ENCODE measurements at regions not wholly inside any gene's neighbourhood (a gene's known extent, or its start where the extent isn't known, plus 50 kb on each side); places are given as distances from the start of the nearest gene placed in this dataset.

DNA sequence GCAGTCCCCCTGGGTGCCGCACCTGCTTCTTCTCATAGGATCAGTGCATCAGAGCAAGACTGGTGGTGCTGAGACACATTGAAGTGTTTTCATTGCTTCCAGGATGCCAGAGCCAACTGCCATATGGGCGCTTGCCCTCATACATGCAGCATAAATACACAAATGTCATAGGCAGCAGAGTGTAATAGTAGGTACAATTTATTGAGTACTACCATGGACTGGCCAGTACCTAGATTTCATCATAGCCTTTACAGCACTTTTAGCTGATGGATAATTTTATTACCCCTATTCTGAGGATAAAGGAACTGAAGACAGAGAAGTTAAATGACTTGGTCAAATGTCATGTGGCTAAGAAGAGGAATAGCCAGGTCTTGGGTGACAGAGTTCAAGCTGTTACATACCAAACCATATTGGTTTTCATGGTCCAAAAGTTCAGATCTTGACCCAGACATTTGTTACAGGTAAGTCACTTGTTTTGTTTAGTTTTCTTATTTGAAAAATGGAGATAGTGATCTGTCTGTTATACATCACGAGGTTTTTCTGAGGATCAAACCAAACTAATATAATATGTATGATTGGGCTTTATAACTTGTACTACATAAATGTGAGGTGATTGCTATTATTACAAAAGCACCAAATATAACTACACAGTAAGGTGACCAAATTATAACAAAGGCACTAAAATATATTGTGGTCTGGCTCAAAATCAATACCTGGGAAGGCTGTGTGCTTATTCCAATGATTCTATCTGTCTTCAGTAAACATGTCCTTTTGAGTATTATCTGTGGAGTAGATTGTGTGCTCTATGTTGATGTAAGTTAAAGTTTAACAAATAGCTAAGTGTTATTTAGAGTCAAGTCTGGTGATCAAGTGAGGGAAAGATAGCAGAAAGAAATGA, 151.9 kb upstream of the CYRIA start:
- no peak for DNase-seq (ENCODE audit: low spot score)

DNA sequence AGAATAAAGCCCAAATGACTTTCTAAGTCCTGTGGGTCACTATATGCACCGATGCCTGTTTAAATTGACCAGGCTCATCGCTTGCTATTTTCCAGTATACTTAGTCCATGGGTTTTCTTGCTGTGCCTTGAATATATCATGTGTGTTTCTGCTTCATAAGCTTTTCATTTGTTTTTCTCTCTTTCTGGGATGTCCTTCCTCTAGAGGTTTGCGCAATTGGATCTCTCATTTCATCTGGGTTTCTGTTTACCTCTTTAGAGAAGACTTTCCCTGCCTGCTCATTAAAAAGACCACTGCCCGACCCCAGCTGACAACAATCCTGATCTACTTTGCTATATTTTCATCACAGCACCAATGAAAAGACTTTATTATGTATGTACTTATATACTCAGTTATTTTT, 150.9 kb upstream of the CYRIA start:
- no peak for DNase-seq (ENCODE audit: low spot score)

- no peak for DNase-seq (ENCODE audit: low spot score)
Measured at GRCh38 chr2:16816016-16816415, 150.4 kb upstream of the CYRIA start.

DNA sequence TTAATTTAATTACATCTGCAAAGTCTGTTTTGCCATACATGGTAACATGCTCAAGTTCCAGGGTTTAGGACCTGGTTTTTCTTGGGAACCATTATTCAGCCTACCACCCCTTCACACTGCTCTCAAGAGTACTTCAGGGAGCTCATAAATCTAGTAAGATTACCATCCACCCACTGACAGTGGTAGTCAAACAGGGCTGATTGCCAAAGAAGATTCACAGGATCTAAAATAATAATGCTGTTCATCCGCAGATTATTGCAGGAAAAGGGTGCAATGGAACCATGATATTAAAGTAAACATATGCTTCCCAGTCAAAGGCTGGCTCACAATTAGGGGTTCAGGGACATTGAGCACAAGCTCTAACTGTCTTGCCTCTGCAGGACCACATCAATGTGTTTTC, 148.0 kb upstream of the CYRIA start:
- no peak for DNase-seq (ENCODE audit: low spot score)

DNA sequence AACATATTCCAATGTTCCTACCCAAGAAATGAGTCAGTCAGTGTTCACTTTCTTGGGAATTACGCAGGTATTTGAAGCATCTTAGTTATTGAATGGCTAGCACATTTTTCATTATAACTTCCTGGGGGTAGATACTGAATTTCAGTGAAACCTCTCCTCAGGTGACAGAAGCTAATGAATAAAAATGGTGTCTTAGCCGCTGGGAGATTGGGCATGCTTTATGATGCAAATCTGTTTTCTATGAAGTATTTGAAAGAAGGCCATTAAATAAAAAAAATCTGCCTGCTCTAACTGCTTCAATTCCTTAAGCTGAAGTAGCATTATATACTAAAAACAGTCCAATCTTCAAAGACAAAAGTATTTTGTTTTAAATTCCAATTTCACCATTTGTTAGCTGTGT, 132.8 kb upstream of the CYRIA start:
- DNase-seq (ENCODE audit: low spot score) = no peak

DNA sequence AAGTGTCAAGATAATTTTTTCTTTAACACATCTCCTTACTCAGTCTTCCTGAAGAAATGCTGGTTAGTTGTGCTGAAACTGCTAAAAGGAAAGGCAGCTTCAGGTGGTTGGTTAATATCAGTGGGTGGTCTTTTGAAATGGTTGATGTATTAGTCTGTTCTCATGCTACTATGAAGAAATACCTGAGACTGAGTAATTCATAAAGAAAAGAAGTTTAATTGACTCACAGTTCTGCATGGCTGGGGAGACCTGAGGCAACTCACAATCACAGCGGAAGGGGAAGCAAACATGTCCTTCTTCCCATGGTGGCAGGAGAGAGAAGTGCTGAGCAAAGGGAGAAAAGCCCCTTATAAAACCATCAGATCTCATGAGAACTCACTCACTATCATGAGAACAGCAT, 125.9 kb upstream of the CYRIA start:
- DNase-seq (ENCODE audit: low spot score) = no peak

GRCh38 chr2:16785149-16785548, 119.5 kb upstream of the CYRIA start:
- no peak for DNase-seq (ENCODE audit: low spot score)

DNA sequence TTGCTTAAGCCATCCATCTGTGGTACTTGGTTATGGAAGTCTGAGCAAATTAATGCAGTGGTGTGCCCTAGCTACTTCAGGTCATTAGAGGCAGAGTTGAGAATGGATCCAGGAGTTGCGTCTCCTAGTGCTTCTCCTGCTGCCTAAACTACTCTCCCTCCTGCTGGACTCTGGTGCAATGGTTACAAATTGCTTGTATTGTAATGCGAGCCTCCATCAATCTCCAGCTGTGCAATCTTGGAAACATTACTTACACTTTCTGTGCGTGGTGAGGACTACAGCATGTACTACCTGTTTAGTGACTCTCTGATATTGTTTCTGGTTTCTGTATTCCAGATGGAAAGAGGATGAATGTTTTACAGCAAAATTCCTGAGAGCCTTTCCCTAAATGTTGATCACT, 119.0 kb upstream of the CYRIA start:
- DNase-seq (ENCODE audit: low spot score) = no peak

- DNase-seq (ENCODE audit: low spot score) = no peak
Measured at GRCh38 chr2:16777123-16777870, 111.7 kb upstream of the CYRIA start.

DNA sequence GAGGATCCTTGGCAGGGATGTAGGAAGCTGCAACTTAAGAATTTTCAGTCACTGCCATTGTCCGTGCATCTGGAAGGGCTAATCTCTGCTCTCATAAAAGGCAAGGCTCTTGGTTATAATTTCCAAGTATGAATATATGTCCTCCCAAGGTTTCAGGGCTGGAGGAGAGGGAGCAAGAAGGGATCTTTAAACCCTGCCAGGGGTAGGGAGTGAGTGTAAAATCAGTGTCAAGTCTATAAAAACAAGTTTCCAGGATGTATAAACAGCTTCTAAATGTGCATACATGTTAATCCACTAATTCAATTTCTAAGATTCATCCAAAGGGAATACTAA, 110.2 kb upstream of the CYRIA start:
- no peak for DNase-seq (ENCODE audit: low spot score)

GRCh38 chr2:16774980-16775898, 109.6 kb upstream of the CYRIA start:
- DNase-seq (ENCODE audit: low spot score) = no peak

DNA sequence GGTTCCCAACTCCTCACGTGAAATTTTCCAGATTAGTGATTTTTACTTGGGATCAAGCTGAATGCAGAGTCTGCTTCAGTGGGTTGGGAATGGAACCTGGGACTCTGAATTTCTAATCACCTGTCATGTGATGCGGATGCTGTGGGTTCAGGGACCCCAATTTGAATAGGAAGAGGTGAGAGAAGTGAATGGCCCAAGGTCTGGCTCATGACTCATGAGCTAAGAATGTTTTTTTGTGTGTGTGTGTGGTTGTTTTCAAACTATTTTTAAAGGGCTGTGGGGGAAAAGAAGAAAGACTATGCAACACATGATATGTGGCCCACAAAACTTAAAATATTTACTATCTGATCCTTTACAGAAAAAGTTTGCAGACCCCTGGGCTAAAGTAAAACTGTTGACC, 108.5 kb upstream of the CYRIA start:
- no peak for DNase-seq (ENCODE audit: low spot score)

GRCh38 chr2:16773080-16773713, 107.6 kb upstream of the CYRIA start:
- peak; percentile 48 for DNase-seq (ENCODE audit: low spot score)

- DNase-seq (ENCODE audit: low spot score) = no peak
Measured at GRCh38 chr2:16767789-16768476, 102.3 kb upstream of the CYRIA start.

DNA sequence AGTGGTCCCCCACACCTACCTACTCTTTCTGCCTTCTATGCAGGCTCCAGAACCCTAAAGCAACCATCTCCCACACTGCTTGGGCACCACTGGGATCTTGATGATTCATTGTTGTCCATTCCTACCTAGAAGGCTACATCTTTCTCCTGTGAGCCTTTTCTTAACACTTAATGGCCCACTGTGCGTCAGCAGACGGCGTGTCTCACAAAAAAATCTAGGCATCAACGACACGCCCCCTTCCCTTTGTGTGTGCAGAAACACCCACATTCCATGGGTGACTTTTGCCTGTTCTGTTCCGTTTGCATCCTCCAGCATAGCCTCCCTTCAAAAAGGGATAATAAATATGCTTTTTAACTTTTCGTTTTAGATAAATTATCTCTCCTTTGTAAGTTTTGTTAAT, 99.7 kb upstream of the CYRIA start:
- DNase-seq (ENCODE audit: low spot score) = no peak

- DNase-seq (ENCODE audit: low spot score) = no peak
Measured at GRCh38 chr2:16764487-16764886, 98.9 kb upstream of the CYRIA start.

- DNase-seq (ENCODE audit: low spot score) = no peak
Measured at GRCh38 chr2:16763493-16763899, 97.9 kb upstream of the CYRIA start.

GRCh38 chr2:16763056-16763455, 97.4 kb upstream of the CYRIA start:
- no peak for DNase-seq (ENCODE audit: low spot score)

DNA sequence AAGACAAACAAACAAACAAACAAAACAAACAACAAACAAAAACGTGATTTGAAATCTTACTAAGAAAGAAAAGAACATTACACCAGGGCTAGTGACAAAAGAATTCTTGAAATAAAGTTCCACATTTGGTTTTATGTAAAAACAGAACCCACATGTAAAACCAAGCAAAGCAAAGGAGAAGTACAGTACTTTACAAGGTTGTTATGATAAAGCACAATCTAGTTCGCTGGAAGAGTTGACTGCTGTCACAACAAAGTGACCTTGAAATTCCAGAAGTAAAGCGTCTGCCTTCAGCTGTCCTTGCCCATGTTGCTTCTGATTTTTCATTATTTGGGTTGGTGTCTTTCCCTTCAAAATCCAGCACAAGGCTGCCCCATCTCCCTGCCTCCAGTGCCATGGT, 94.8 kb upstream of the CYRIA start:
- DNase-seq (ENCODE audit: low spot score) = no peak

- DNase-seq (ENCODE audit: low spot score) = peak; percentile 65
Measured at GRCh38 chr2:16756831-16757644, 91.4 kb upstream of the CYRIA start.

DNA sequence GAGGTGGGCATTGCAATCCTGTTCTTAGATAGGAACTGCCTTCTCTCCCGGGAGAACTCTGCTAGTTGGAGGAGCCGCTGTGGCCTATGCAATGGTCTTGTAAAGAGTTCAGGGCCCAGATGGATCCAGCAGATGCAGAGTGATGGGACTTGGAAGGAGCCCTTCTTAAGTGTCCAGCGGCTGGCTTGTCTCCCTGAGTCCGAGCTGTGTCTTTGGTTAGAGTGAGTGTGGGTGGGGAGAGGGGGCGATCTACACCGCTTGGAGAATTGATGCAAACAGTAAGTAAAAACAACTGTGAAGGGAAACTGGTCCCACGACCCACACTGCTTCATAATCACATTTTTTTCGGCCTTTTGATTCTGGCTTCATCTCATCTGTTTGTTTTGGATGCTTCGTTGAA, 89.8 kb upstream of the CYRIA start:
- DNase-seq (ENCODE audit: low spot score) = no peak
